ENCODE measurements at regions not wholly inside any gene's neighbourhood (a gene's known extent, or its start where the extent isn't known, plus 50 kb on each side); places are given as distances from the start of the nearest gene placed in this dataset.

DNA sequence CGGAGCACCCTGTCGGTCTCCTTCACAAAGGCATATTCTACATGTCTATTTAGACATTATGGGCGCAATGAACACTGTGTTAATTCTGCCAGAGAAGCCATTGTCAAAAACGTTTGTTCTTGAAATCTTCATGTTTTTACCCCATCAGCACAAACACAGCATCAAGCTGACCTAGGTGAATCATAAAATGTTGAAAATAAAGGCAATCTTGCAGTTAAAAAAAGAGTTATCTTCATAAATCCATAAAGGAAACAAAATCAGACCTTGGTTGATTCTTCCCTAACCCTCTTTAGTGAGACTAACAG lies 154.9 kb downstream of the DIO2 start:
- Histone ChIP-seq H3K9me3 (replicated peaks; ENCODE audit: control insufficient read depth, insufficient read depth, low read depth, low read length) (no peaks in the 10 kb centered on the region), H2AFZ (ENCODE audit: low read depth, low read length) (no peak overlapping the region), H3K4me3 (no peak overlapping the region), H3K4me2 (ENCODE audit: insufficient read depth, low read length) (no peak overlapping the region), H4K20me1 (replicated peaks; ENCODE audit: control insufficient read depth, insufficient read depth, low read length) (no peaks in the 10 kb centered on the region), H3K79me2 (ENCODE audit: control insufficient read depth, insufficient read depth, low read length) (no peaks in the 10 kb centered on the region), H3K4me1 (replicated peaks in 1 of 2; ENCODE audit: control insufficient read depth in 2 of 2, insufficient read depth in 2 of 2, low read length in 2 of 2) (no peaks in the 10 kb centered on the region), H3K9me1 (ENCODE audit: control insufficient read depth, insufficient read depth, low read length) (no peaks in the 10 kb centered on the region), H3K36me3 (ENCODE audit: control insufficient read depth, insufficient read depth, low read length) (no peaks in the 10 kb centered on the region), H3K9ac (ENCODE audit: insufficient read depth in 1 of 2, low read depth in 2 of 2, low read length in 2 of 2) (no peak overlapping the region), H3K27ac (ENCODE audit: extremely low read depth, low read depth, low read length) (no peak overlapping the region), H3K27me3 (ENCODE audit: control insufficient read depth in 2 of 2, insufficient read depth in 2 of 2, low read length in 2 of 2) (no peaks in the 10 kb centered on the region)
- no peak for ATAC-seq
- intact Hi-C loops (cut with micrococcal nuclease) (loop anchor here (5.0 to 10.0 kb wide), 2 partner anchors 788 to 931 kb away; no protein-coding TSS in a partner anchor), in situ Hi-C loops (cut with MboI) (no loop called here)
- POLR2A ChIA-PET, result no interaction called here
- no peak for FAIRE-seq
- DNase-seq (ENCODE audit: extremely low read depth in 1 of 4, low spot score in 3 of 4), result no peak
- BruUV-seq (replicated peaks), result no TSS peak
- CTCF ChIA-PET (ENCODE audit: low intra/inter-chr PET ratio), result no interaction called here
- 0% methylated on average over 2 of the region's 4 CpGs for WGBS (ENCODE audit: insufficient coverage, low coverage, missing lambda C conversion rate)
- TF ChIP-seq ZKSCAN3 (CRISPR knock-in tag; IDR thresholded peaks at IDR 0.05) (no peak), ZNF76 (CRISPR knock-in tag; IDR thresholded peaks at IDR 0.05; ENCODE audit: borderline replicate concordance) (no peak), ZNF830 (CRISPR knock-in tag; IDR thresholded peaks at IDR 0.05) (no peak), ZNF785 (CRISPR knock-in tag; IDR thresholded peaks at IDR 0.05) (no peak), SLC30A9 (CRISPR knock-in tag; IDR thresholded peaks at IDR 0.05) (no peak), TARDBP (IDR thresholded peaks at IDR 0.05) (no peak), SMARCB1 (IDR thresholded peaks at IDR 0.05; ENCODE audit: insufficient read length, low read depth) (no peak), ZNF316 (IDR thresholded peaks at IDR 0.05) (no peak), KLF16 (IDR thresholded peaks at IDR 0.05) (no peak), PTTG1 (tag; IDR thresholded peaks at IDR 0.05; ENCODE audit: low read depth) (no peak), SRSF3 (IDR thresholded peaks at IDR 0.05; ENCODE audit: insufficient read depth, low read length) (no peak)
- TF ChIP-seq, protein P1, sequence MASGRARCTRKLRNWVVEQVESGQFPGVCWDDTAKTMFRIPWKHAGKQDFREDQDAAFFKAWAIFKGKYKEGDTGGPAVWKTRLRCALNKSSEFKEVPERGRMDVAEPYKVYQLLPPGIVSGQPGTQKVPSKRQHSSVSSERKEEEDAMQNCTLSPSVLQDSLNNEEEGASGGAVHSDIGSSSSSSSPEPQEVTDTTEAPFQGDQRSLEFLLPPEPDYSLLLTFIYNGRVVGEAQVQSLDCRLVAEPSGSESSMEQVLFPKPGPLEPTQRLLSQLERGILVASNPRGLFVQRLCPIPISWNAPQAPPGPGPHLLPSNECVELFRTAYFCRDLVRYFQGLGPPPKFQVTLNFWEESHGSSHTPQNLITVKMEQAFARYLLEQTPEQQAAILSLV (tag; IDR thresholded peaks at IDR 0.05), result no peak
- TF ChIP-seq, protein P2, sequence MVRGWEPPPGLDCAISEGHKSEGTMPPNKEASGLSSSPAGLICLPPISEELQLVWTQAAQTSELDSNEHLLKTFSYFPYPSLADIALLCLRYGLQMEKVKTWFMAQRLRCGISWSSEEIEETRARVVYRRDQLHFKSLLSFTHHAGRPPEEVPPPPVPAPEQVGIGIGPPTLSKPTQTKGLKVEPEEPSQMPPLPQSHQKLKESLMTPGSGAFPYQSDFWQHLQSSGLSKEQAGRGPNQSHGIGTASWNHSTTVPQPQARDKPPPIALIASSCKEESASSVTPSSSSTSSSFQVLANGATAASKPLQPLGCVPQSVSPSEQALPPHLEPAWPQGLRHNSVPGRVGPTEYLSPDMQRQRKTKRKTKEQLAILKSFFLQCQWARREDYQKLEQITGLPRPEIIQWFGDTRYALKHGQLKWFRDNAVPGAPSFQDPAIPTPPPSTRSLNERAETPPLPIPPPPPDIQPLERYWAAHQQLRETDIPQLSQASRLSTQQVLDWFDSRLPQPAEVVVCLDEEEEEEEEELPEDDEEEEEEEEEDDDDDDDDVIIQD (CRISPR knock-in tag; IDR thresholded peaks at IDR 0.05), result no peak
